K562 (cell line): ENCODE measurements at regions not wholly inside any gene's neighbourhood (a gene's known extent, or its start where the extent isn't known, plus 50 kb on each side); places are given as distances from the start of the nearest gene placed in this dataset.

Source experiments
- CBX3 ChIP-seq, 2 experiments: IDR thresholded peaks; 1 replicate in 1 of 2; 2 replicates in 1 of 2; pipeline ENCODE4 v1.6.1; 2012; ENCODE audit warnings: inconsistent platforms in 2 of 2, low read length in 2 of 2, borderline replicate concordance in 1 of 2, control low read depth in 1 of 2
- DEAF1 ChIP-seq: fragments of 450-650 bp; formaldehyde crosslinking; IDR thresholded peaks from 2 replicates; pipeline ENCODE4 v1.4.0; 2020; ENCODE audit warnings: mild to moderate bottlenecking, moderate library complexity
- HDGF ChIP-seq: fragments of 450-650 bp; IDR thresholded peaks from 2 replicates; pipeline ENCODE4 v1.6.1; 2016
- HLTF ChIP-seq: fragments of 450-650 bp; IDR thresholded peaks from 2 replicates; pipeline ENCODE4 v1.6.1; 2016
- MCM5 ChIP-seq: fragments of 450-650 bp; IDR thresholded peaks from 2 replicates; pipeline ENCODE4 v1.6.1; 2016; ENCODE audit warnings: low read depth
- MTF1 ChIP-seq: fragments of 250-450 bp; sonication (Bioruptor Pico); IDR thresholded peaks from 2 replicates; pipeline ENCODE4 v1.9.0; 2021; ENCODE audit warnings: moderate library complexity, mild to moderate bottlenecking, inconsistent platforms, borderline replicate concordance
- NCOA4 ChIP-seq: fragments of 450-650 bp; IDR thresholded peaks from 2 replicates; pipeline ENCODE4 v1.6.1; 2018; ENCODE audit warnings: mild to moderate bottlenecking; ENCODE audit not compliant: partially characterized antibody
- PCBP1 ChIP-seq: fragments of 200-400 bp; formaldehyde crosslinking; IDR thresholded peaks from 2 replicates; pipeline ENCODE4 v1.6.1; 2018; ENCODE audit warnings: mild to moderate bottlenecking, low read depth, low read length; ENCODE audit not compliant: poor library complexity, severe bottlenecking
- PHB2 ChIP-seq: fragments of 450-650 bp; IDR thresholded peaks from 2 replicates; pipeline ENCODE4 v1.6.1; 2017; ENCODE audit warnings: low read depth
- PHF20 ChIP-seq: fragments of 450-650 bp; IDR thresholded peaks from 2 replicates; pipeline ENCODE4 v1.6.1; 2018; ENCODE audit not compliant: partially characterized antibody
- PREB ChIP-seq: sonication (generic); formaldehyde crosslinking; IDR thresholded peaks from 2 replicates; pipeline ENCODE4 v1.8.1; 2023; ENCODE audit warnings: mild to moderate bottlenecking, missing genetic modification reagents
- PRPF4 ChIP-seq: fragments of 200-400 bp; formaldehyde crosslinking; IDR thresholded peaks from one replicate; pipeline ENCODE4 v1.6.1; 2017; ENCODE audit warnings: low read length, low read depth, mild to moderate bottlenecking; ENCODE audit not compliant: insufficient read depth, poor library complexity, severe bottlenecking
- RNF2 ChIP-seq: sonication (generic); IDR thresholded peaks from 2 replicates; pipeline ENCODE4 v1.6.1; 2016
- SOX6 ChIP-seq: fragments of 450-650 bp; IDR thresholded peaks from 2 replicates; pipeline ENCODE4 v1.6.1; 2014; ENCODE audit warnings: mild to moderate bottlenecking
- SREBF1 ChIP-seq: fragments of 150-350 bp; IDR thresholded peaks from 2 replicates; pipeline ENCODE4 v1.6.1; 2014; ENCODE audit warnings: antibody characterized with exemption, low read depth, low read length, borderline replicate concordance
- SRSF1 ChIP-seq: fragments of 200-400 bp; formaldehyde crosslinking; IDR thresholded peaks from 2 replicates; pipeline ENCODE4 v1.6.1; 2017; ENCODE audit warnings: mild to moderate bottlenecking, low read depth, low read length, moderate library complexity
- TCF15 ChIP-seq: fragments of 250-450 bp; sonication (Bioruptor Pico); IDR thresholded peaks from 2 replicates; pipeline ENCODE4 v1.8.0; 2022; ENCODE audit warnings: moderate library complexity, mild to moderate bottlenecking, inconsistent platforms
- TCF3 ChIP-seq: sonication (generic); formaldehyde crosslinking; IDR thresholded peaks from 2 replicates; pipeline ENCODE4 v1.4.0; 2020; ENCODE audit warnings: mild to moderate bottlenecking, missing genetic modification reagents
- TFE3 ChIP-seq: fragments of 450-650 bp; formaldehyde crosslinking; IDR thresholded peaks from 2 replicates; pipeline ENCODE4 v1.4.0; 2020; ENCODE audit warnings: mild to moderate bottlenecking, mixed read lengths
- YBX1 ChIP-seq: fragments of 450-650 bp; IDR thresholded peaks from 2 replicates; pipeline ENCODE4 v1.7.1; 2016; ENCODE audit warnings: mild to moderate bottlenecking
- ZBED1 ChIP-seq: IDR thresholded peaks from 2 replicates; pipeline ENCODE4 v1.6.1; 2014
- ZNF134 ChIP-seq: fragments of 250-450 bp; sonication (Bioruptor Pico); conservative IDR thresholded peaks from 2 replicates; pipeline ENCODE4 v1.4.0; 2020
- ZNF395 ChIP-seq: fragments of 200-800 bp; sonication (Bioruptor generic); IDR thresholded peaks from 2 replicates; pipeline ENCODE4 v1.6.1; 2017; ENCODE audit warnings: missing genetic modification characterization, missing compliant biosample characterization

- TF ChIP-seq TFE3 (CRISPR knock-in tag) (no peak), RNF2 (no peak), SOX6 (peak; percentile 90), PHF20 (no peak), NCOA4 (no peak), HLTF (no peak), ZNF395 (CRISPR knock-in tag) (no peak), YBX1 (no peak), CBX3 (IDR thresholded peaks at IDR 0.05; ENCODE audit: borderline replicate concordance in 1 of 2, low read length in 2 of 2) (no peak; a peak in 1 of 3 replicates), MTF1 (CRISPR knock-in tag) (no peak), TCF3 (CRISPR knock-in tag) (peak; percentile 56), MCM5 (no peak), ZBED1 (no peak), SREBF1 (no peak), SRSF1 (no peak), ZNF134 (CRISPR knock-in tag) (no peak), PREB (CRISPR knock-in tag) (no peak), PCBP1 (no peak), PHB2 (no peak), PRPF4 (no peak), TCF15 (CRISPR knock-in tag) (no peak), HDGF (no peak), DEAF1 (CRISPR knock-in tag) (no peak)
Measured at GRCh38 chr6:105892577-105893262, 193.4 kb upstream of the PRDM1 start (continued).
